Large intestine (tissue), 3 donors: ENCODE measurements at regions not wholly inside any gene's neighbourhood (a gene's known extent, or its start where the extent isn't known, plus 50 kb on each side); places are given as distances from the start of the nearest gene placed in this dataset.

ENCODE experiments used
- DNase-seq, 2 donors: peaks; one replicate each; pipeline versions ENCODE4 v3.0.0 to v3.0.0-alpha.2; 2013
- H3K27ac ChIP-seq: one replicate; pipeline ENCODE4 v1.5.1; 2013; ENCODE audit warnings: low read length
- H3K27me3 ChIP-seq: 2 replicates; pipeline ENCODE4 v1.6.1; 2013; ENCODE audit warnings: low read length; ENCODE audit not compliant: control insufficient read depth, insufficient read depth
- H3K36me3 ChIP-seq: 2 replicates; pipeline ENCODE4 v1.6.1; 2013; ENCODE audit warnings: low read length; ENCODE audit not compliant: control insufficient read depth, insufficient read depth
- H3K4me1 ChIP-seq: one replicate; pipeline ENCODE4 v1.6.1; 2013; ENCODE audit warnings: low read length; ENCODE audit not compliant: control insufficient read depth, insufficient read depth
- H3K4me3 ChIP-seq: one replicate; pipeline ENCODE4 v1.5.1; 2013; ENCODE audit warnings: low read length
- H3K9me3 ChIP-seq: one replicate; pipeline ENCODE4 v1.6.1; 2013; ENCODE audit warnings: mild to moderate bottlenecking, low read depth, low read length, moderate library complexity; ENCODE audit not compliant: control insufficient read depth
- WGBS: methylation state at CpG from one replicate; pipeline ENCODE4 v1.1.5; 2013; ENCODE audit warnings: low lambda C conversion rate; ENCODE audit not compliant: insufficient coverage; 5-methylcytosine and 5-hydroxymethylcytosine counted together

DNA sequence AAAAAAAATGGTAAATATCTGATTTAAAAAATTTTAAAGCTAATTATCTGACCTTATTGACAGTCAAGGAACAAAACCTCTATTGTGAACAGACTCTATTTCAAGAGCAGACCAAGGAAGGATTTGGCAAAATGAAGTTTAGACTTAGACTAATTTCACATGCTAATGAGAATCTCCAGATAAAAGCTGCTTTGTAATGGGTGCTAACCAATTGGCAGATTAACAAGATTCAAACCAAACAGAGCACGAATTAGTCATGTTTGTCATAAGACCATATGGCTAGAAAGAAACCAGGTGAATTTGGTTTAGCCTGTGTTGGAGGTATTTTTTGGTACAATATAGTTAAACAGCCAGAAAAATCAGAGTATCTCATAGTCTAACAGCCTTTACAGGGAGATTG is 429.1 kb upstream of the NFE2L3 start:
- H3K27me3 ChIP-seq: peaks cover 11% of the 10 kb centered on the region
- H3K4me1 ChIP-seq: no peaks in the 10 kb centered on the region
- no peaks in the 10 kb centered on the region for H3K36me3 ChIP-seq
- no peak overlapping the region for H3K27ac ChIP-seq
- WGBS: no CpG with 5 or more reads among the region's 1 CpG
- DNase-seq: no peak
- no peak overlapping the region for H3K4me3 ChIP-seq
- H3K9me3 ChIP-seq: no peaks in the 10 kb centered on the region

DNA sequence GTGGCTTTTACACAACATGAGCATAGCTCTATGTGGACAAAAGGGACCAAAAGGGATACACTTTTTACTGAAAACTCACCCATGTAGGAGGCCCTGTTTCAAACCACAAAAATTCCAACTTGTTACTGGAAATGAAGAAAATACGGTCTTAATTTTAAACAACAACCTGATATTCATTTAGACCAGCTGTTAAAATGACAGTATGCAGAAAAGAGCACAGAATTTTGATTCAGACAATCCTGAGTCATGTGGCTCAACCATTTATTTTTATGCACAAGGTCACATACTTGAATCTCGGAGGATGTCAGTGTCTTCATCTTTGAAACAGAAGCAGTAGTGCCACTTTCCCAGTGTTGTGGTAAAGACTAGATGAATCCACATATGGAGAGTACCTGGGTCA is 426.5 kb upstream of the NFE2L3 start:
- Histone ChIP-seq H3K27me3 (peaks cover 11% of the 10 kb centered on the region), H3K36me3 (no peaks in the 10 kb centered on the region), H3K9me3 (no peaks in the 10 kb centered on the region), H3K4me1 (no peaks in the 10 kb centered on the region), H3K27ac (no peak overlapping the region), H3K4me3 (no peak overlapping the region)
- 70% methylated on average over 2 of the region's 2 CpGs for WGBS
- DNase-seq: no peak

DNA sequence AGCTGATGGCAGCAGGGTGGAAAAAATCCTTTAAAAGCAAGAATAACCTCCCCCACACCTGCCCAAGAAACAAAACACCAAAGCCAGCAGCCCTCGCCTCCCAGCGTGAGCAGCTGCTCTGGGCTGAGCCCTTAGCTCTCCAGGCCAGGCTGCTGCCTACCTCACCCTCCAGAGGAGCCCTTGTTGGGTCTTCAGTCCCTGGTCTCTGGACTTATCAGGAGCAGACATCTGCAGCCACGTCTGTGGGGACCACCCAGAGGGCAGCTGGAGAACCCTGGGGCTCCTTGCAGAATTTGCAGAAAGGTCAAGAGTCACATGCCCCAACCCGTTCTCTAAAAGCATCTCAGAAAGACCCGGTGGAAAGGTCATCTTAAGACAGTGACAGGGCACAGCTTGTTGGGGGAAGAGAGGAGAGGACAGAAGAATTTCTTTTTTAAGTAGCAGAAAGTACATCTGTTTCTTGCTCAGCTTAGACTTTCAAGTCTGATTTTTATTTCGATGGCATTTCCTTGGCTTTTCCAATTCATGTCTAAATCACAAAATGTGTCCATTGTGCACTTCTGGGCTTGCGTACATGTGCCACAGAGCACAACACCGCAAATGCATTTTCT is 425.7 kb upstream of the NFE2L3 start:
- peaks cover 9% of the 10 kb centered on the region for H3K27me3 ChIP-seq
- no peak overlapping the region for H3K4me3 ChIP-seq
- no CpG with 5 or more reads among the region's 8 CpGs for WGBS
- no peak overlapping the region for H3K27ac ChIP-seq
- H3K36me3 ChIP-seq: no peaks in the 10 kb centered on the region
- DNase-seq: no peak
- no peaks in the 10 kb centered on the region for H3K4me1 ChIP-seq
- no peaks in the 10 kb centered on the region for H3K9me3 ChIP-seq

DNA sequence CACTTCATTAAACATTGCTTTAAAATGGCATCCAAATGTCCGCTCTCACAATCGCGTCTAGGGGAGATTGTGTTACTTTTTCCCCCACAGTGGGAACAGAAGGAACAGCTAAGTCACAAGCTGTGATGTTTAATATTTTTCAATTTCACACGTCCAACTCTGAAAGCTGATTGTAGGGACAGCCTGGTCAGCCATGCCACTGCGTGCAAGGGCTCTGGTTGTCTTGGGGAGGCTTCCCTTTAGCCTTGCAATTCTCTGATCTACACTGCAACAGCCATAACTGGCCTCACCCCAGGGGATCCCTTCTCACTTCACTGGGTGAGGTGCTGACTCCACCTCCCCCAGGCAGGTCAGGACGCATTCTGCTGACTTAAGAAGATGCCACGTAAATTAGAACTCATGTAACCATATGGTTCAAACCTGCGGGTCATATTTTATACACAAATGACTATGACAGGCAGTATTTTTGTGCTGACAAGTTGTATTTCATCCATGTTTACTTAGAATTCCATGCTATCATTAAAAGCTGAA is 425.2 kb upstream of the NFE2L3 start:
- no peaks in the 10 kb centered on the region for H3K9me3 ChIP-seq
- H3K4me3 ChIP-seq: no peak overlapping the region
- H3K27me3 ChIP-seq: peaks cover 9% of the 10 kb centered on the region
- DNase-seq: no peak
- H3K36me3 ChIP-seq: no peaks in the 10 kb centered on the region
- 100% methylated on average over 2 of the region's 8 CpGs for WGBS
- H3K27ac ChIP-seq: no peak overlapping the region
- no peaks in the 10 kb centered on the region for H3K4me1 ChIP-seq

DNA sequence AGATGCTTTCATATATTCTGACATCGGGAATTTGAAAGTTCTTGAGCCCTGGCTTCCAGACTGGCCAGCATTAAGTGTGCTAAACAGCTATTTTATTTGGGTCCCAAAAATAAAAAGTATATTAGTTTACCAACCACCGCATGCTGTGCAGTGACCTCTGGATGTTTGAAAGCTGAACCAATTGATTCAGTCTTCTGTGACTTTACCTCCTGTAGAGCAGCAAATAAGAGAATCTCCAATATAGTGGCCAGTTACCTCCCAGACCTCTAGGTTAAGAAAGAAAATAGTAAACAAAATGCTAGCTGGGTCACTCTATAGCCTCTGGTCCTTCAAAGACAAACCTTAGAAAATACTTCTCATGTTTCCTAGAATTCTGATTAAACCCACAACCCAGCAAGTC is 424.6 kb upstream of the NFE2L3 start:
- H3K4me1 ChIP-seq: no peaks in the 10 kb centered on the region
- no CpG with 5 or more reads among the region's 2 CpGs for WGBS
- no peak for DNase-seq

DNA sequence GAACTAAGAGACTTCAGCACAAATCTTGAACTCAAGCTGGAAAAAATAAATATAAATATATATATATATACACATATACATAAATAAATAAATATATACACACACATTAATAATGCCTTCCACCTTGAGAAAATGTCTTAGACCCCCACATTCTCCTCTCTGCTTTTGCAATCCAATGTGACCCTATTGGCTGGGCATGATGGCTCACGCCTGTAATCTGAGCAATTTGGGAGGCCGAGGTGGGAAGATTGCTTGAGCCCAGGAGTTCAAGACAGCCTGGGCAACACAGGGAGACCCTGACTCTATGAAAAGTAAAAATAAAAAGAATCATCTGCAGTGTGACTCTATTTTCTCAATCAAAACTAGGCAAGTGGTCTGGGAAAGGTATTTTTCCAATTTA is 424.1 kb upstream of the NFE2L3 start:
- H3K27ac ChIP-seq: no peak overlapping the region
- no CpG with 5 or more reads among the region's 2 CpGs for WGBS
- H3K36me3 ChIP-seq: no peaks in the 10 kb centered on the region
- peaks cover 9% of the 10 kb centered on the region for H3K27me3 ChIP-seq
- no peak for DNase-seq
- H3K4me1 ChIP-seq: no peaks in the 10 kb centered on the region
- no peaks in the 10 kb centered on the region for H3K9me3 ChIP-seq
- no peak overlapping the region for H3K4me3 ChIP-seq

More for the DNA sequence above, 424.6 kb upstream of the NFE2L3 start:
- Histone ChIP-seq H3K27ac (no peak overlapping the region), H3K4me3 (no peak overlapping the region), H3K36me3 (no peaks in the 10 kb centered on the region), H3K27me3 (peaks cover 9% of the 10 kb centered on the region), H3K9me3 (no peaks in the 10 kb centered on the region)

DNA sequence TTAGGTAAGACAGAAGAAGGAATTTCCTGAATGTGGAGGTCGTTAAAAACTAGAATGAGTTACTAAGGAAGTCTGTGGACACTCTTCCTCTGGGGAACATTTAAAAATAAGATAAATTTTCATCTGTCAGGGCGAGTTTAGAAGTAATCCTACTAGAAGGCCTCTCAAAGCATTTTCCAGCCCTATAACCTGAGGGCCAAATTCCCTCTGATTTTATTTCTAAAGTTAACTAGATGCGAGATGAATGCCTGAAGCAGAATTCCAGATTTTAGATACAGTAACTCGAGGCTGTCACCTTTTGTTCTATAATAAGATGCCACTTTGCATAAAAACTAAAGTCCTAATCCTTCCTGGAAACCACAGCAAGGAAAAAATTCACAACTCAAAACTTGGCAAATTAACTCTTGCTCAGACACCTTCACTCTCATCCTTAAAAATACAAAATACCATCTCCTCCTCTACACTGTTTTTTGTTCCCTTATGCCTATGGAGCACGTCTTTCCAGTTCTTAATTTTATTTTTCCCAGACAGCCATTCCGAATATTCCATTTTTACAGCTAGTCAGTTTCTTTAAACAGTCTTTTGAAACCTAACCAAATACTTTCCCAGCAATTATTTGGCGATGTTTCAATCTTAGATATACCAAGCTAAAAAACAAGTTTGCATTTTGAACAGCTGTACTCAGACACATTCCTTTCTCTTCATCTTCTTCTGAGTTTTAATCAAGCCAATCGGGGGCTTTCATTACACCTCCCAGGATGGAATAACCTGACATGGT is 420.7 kb upstream of the NFE2L3 start:
- no peaks in the 10 kb centered on the region for H3K36me3 ChIP-seq
- H3K27me3 ChIP-seq: peaks cover 14% of the 10 kb centered on the region
- no peaks in the 10 kb centered on the region for H3K9me3 ChIP-seq
- H3K27ac ChIP-seq: peak overlapping the region; percentile 3
- DNase-seq: no peak
- H3K4me3 ChIP-seq: no peak overlapping the region
- 74% methylated on average over 4 of the region's 8 CpGs for WGBS
- no peaks in the 10 kb centered on the region for H3K4me1 ChIP-seq

DNA sequence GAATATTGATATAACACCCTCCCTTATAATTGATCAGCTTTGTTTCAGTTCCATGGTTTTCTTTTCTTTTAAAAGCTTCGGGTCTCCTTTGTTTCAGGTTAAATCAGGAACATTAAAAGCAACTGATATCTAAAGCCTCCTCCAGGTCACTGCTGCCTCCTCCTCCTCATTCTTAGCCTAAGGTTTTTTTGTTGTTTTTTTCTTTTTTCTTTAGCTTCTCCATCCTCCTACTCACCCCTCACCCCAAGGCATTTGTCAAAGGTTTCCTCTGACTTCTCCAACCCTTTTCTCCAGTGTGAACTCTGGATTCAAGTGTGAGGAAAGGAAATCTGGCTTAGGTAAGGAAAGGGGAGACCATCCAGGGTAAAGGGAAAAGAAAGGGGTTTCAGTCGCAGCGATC is 420.2 kb upstream of the NFE2L3 start:
- Histone ChIP-seq H3K9me3 (no peaks in the 10 kb centered on the region), H3K27me3 (peaks cover 8% of the 10 kb centered on the region), H3K36me3 (no peaks in the 10 kb centered on the region), H3K4me1 (no peaks in the 10 kb centered on the region), H3K4me3 (no peak overlapping the region), H3K27ac (peak overlapping the region; percentile 3)
- DNase-seq: no peak
- WGBS: 82% methylated on average over 1 of the region's 3 CpGs

DNA sequence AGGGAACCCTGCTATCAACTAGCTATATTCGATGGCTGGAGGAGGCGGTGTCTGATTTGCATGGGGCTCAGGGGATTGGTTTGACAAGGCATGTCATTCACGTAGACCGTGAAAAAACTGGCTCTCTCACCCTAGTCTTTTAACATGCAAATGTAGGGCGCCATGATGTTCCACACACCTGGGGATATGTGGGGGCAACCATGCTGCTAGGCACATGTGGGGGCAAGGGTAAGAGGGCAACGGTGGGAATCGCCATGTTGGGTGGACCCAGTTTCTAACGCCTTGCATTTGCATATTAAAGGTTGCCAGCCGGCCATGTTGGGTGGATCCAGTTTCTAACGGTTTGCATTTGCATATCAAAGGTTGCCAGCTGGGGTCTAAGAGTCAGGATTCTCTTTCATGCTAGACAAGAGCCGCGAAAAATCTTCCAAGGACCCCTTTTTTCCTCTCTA is 419.2 kb upstream of the NFE2L3 start:
- no CpG with 5 or more reads among the region's 12 CpGs for WGBS
- no peaks in the 10 kb centered on the region for H3K9me3 ChIP-seq
- H3K27me3 ChIP-seq: peaks cover 7% of the 10 kb centered on the region
- H3K36me3 ChIP-seq: no peaks in the 10 kb centered on the region
- no peak overlapping the region for H3K4me3 ChIP-seq
- H3K27ac ChIP-seq: no peak overlapping the region
- no peaks in the 10 kb centered on the region for H3K4me1 ChIP-seq
- no peak for DNase-seq

DNA sequence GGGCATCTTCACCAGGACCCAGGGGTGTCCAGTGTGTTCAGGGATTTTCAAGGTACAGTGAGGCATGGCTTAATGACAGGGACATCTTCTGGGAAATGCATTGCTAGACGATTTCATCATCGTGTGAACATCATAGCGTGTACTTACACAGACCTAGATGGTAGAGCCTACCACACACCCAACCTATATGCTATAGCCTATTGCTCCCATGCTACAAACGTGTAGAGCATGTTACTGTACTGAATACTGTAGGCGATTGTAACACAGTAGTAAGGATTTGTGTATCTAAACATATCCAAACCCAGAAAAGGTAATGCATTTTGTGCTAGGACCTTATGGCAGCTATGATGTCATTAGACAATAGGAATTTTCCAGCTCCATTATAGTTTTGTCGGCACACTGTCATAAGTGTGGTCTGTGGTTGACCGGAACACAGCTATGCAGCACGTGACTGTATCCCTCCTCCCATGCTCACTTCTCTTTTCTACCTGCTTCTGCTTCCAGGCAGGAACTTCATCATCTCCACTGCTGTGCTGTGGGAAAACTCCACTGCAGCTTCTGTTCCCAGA is 416.2 kb upstream of the NFE2L3 start:
- no CpG with 5 or more reads among the region's 8 CpGs for WGBS
- Histone ChIP-seq H3K9me3 (no peaks in the 10 kb centered on the region), H3K4me3 (no peak overlapping the region), H3K4me1 (no peaks in the 10 kb centered on the region), H3K36me3 (no peaks in the 10 kb centered on the region), H3K27ac (no peak overlapping the region), H3K27me3 (peaks cover 7% of the 10 kb centered on the region)
- DNase-seq: no peak
